GM19324 (cell line): ENCODE measurements at regions not wholly inside any gene's neighbourhood (a gene's known extent, or its start where the extent isn't known, plus 50 kb on each side); places are given as distances from the start of the nearest gene placed in this dataset.
A peak's percentile ranks its signal among the peaks of the same experiment; 100 is the strongest.

Experiments
- ATAC-seq: cut with Tn5 transposase; IDR thresholded peaks from one replicate; pipeline ENCODE4 v1.9.1; 2021; ENCODE audit warnings: mild to moderate bottlenecking, moderate library complexity; ENCODE audit not compliant: unreplicated experiment, low FRiP score

DNA sequence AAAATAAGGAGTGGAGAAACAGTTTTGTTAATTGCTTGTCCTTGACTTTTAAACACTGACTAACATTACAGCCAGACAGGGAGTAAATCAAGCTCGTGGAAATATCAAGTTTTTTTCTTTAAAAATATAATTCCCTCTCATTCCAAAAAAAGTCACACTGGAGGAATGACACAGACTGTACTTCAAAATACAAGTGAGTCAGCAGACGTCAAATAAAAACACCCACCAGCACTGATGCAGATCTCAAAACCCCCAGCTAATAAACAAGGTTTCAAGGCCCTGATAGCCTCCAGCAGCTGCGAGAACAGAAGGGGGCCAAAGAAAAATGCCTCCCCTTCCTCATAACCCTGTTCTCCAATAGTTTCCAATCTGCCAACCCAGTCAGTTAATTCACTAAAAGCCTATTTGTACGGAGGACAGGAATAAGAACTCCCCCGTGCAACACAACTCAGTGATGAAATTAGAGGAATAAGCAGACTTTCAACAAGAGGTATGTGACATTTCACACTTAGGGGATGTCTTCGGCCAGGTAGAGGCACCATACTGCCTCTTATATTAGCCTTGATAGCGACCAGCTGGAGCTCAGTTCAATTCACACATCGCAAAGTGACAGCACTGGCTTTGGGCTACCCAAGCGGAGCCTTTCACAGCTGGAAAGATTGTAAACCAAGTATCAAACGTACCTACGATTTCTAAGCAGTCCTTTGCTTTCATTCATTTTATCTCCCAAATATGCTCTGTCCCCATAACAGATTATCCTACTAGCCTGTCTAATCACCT, 561.0 kb upstream of the KLF12 start:
- no peak for ATAC-seq

DNA sequence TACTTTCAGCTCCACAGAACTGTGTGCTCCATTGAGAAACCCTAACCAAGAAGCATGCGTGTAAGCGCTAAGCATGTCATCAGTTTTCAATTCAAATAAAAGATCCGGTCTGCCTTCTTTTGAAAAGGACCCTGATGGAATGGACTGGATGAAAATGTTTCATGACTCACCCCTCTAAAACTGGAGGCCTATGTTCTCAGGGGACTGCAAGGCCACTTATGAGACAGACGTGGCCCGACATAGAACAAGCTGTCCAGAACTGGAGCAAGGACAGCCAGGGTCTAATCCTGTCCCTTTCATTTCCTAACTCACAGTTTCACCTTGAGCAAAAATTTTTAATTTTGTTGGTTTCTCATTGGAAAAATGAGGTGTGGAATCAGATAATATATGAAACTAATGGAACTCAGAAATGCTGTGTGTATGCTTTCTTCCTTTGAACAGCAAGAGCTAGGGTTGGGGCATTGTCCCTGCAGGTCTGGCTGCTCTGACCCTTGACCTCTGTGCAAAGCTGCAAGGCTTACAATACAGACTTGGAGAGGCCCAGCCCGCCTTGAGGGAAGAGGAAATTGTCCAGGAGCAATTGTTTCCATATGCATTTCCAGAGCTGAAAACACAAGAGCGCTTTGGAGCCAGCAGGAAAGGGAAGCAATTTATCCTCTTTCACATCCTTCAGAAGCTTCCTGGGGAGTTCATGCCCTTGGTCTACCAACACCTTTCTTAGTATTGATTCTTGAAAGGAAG, 553.4 kb upstream of the KLF12 start:
- ATAC-seq = no peak

DNA sequence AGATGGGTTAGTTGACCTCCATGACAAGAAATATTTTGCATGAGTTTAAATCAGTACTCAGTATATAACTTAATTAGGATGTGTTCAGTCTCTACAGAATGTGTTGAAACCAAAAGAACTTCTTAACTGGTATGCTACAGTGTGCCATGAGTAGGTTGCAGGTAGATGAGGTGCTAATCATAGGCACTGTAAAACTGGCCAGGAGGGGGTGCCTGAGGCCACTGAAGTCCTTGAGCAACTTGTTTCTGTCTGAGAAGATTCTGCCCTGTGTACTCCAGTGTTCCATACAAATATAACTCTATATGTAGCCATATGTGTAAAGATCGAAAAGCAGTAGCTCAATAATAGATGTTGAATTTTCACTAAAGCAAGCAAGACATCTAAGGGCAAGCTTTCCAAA, 549.2 kb upstream of the KLF12 start:
- ATAC-seq = no peak

DNA sequence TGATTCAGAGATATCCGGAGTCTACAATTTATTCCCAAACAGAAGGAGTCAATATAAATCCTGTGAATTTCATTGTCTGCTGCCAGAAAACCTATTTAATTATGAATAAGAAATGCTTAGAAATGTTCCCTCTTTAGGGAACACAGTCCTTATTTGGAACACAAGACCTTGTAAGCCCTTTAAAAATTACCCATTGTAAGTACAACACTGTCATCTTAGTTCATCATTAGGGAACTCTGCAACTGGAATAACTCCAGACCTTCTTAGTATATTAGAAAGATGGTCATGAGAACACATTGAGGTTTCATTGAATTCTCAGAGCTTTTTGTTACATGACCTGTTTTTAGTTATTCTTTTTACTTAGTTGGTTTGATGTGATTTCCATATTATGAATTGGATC, 548.5 kb upstream of the KLF12 start:
- ATAC-seq = no peak

DNA sequence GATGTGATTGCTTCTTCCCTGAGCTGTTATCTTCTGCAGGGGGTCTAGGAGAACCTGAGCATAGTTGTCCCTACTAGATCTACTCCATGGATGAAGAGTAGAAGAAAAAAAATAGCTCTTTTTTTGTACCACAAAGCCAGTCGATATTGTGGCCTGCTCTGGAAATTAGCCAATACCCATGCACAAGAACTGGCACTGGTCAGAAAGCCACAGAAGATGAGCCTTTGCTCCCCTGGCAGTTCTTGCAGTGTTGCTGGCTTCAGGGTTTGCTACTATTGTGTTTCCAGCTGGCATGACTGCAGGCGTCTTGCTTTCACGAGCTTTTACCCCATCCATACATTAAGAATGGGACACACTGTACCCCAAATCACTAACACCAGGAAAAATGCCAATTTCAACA, 547.7 kb upstream of the KLF12 start:
- ATAC-seq = no peak

DNA sequence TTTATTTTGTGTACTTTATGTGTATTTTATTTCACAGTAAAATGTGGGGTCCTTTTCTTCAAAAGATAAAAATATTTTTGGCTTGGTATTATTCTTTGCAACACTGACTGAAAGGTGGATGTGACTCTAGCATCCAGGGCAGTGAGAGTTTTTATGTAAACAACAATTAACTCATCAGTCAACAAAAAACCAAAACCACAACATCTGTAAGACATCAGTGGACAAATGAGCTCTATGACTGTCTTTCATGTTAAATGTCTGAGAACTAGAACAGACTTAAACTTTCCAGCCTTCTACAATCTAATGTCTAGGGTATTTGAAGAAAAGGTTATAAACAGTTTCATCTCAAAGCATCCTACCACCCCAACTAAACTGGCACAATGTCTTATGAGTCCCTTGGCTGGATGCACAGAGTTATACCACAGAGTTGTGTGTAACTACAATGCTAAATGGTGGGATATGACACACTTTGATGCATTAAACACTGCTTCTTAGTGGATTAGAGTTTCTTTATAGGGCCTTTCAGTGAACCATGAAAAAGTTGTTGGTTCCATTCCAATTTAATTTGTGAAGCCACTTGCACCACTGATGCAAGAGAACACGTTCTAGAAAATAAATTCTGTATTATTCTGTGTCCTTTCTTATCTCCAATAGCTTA, 544.2 kb upstream of the KLF12 start:
- peak; percentile 55 for ATAC-seq

DNA sequence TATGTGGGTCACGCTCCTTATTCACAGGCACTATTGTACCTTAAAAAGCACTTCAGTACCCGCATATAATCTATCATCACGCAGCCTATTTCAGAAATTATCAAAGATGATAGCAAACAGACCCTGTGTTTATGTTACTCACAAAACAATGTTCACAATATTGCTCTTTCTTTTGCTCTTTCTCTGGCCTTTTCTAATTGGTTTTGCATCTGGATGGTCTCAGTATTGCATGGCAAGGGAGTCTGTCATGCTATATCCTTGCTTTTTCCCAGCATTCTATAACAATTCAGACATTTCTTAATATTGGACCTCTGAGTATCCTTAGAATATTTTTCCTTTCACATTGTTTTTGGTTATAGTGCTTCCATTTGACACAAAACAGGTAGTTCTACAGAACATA, 541.8 kb upstream of the KLF12 start:
- ATAC-seq = no peak

DNA sequence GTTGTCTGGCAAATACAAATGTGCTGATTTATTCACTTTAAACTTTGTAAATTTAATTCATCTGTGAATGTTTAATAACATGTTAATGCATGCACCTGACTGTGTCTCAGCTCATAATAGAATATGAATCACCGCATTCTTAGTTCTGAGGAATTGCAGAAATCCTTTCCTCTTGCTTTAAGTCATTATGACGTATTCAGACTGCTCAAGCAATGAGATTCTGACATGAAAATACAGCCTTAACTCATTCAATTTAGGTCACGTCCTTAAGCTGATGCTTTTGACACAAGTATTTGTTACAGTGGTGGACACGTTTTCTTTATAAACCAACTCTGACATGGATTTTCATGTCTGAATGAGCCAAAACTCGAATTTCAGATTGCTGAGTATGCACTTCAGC, 541.0 kb upstream of the KLF12 start:
- no peak for ATAC-seq

DNA sequence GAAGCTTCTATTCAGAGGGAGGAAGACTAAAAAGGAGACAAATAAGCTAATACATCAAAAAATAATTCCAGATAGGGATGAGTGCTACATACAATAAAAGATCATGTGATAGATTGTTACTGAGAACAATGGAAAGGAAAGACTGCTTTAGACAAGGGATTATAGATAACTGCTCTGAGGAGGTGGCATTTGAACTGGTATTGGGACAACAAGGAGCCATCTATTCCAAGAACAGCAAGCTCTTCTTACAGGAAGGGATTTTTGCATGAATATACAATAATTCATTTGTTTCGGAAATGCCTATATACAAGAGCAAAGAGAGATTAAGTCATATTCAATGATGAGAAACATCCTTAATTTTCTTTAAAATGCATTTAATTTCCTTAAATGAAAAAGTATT, 540.5 kb upstream of the KLF12 start:
- no peak for ATAC-seq

DNA sequence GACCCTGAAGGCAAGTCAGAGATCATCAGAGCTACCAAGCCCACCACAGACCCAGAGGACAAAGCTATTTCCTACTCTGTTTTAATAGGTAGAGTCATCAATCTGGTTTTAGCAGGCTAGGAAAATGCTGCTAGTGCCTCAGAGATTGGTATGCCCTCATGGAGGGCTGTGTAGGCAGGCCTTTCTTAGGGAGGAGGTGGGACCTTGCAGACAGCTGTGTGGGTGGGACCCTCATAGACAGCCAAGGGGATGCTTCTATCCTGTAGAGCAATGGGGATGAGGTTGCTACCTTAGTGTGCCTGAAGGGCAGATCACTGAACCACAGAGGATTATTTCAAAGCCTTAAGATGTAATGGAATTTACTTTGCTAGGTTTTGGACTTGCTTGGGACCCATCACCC, 534.9 kb upstream of the KLF12 start:
- no peak for ATAC-seq

DNA sequence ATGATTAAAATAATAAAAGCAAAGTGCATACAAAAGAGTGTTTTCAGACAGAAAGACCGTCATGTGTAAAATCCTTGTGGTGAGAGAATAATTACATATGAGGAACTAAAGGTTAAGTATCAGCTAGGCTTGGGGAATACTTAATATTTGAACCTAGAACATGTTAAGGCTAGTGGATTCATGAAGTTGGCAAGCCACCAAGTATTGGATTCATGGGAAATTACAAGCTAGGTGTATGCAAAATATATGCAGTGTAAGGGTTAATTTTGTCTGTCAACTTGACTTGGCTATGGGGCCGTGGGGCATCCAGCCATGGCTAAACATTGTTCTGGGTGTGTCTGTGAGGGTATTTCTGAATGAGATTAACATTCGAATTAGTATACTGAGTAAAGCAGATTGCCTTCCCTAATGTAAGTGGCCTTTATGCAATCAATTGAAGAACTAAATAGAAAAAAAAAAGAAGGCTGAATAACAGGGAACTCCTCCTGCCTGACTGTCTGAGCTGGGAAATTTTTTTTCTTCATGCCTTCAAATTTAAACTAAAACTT, 533.5 kb upstream of the KLF12 start:
- no peak for ATAC-seq

DNA sequence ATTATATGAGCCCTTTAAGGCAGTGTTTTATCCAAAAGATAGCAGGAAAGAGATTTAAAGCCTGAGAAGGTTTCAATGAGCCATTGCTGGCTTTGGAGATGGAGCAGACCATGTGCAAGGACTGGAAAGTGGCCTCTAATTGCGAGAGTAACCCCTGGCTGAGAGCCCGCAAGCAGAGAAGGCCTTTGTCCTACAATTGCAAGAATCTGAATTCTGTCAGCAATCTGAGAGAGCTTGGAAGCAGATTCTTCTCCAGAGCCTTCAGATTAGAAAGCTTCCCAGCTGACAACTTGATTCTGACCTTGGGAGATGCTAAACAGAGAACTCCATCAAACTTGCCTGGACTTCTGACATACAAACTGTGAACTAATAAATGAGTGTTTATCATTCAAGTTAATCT, 528.7 kb upstream of the KLF12 start:
- no peak for ATAC-seq

DNA sequence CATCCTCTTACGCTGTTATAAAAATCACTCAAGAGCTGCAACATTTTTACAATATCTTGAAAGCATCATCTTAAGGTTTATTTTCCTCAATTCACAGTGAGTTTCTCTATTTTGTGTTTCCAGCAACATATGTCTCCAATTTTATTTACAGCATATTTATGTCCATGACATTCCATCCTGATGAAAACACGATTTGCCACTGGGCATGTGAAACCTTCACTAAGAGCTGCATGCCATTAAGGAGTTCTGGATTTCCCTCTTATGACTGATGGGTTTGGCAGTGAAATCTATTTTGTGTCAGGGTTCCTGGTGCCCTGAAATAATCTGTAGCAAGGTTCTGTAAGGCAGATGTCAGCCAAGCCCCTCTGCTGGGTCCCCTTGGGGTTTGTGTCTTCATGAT, 527.6 kb upstream of the KLF12 start:
- no peak for ATAC-seq

DNA sequence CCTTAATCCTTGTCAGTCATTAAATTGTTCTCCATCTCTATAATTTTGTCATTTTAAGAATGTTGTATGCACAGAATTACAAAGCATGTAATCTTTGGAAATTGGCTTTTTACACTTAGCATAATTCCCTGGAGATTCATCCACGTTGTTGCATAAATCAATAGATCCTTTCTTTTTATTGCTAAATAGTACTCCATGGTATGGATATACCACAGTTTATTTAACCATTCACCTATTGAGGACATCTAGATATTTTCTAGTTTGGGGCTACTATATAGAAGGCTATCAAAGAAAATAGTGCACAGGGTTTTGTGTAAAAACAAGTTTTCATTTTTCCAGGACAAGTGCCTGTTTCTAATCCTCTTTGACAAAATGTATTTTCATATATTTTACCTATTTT, 523.6 kb upstream of the KLF12 start:
- ATAC-seq = no peak

DNA sequence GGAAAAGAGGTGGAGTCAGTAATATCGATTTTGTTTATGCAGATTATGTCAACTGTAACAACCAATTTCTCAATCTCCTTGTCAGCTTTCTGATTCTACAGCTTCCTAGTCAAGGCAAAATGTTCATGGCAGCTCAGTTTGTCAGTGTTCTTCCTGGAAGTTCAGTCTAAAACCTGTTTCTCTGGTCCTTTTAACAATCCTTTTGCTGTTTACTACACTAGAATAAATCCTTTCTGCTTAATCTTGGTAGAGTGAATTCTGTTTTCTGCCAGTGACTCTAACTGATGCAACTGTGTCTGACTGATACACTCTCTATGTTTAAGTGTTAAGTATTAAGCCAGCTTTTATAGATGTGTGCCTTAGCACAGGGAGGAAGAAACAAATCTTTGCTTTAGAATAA, 516.9 kb upstream of the KLF12 start:
- no peak for ATAC-seq

DNA sequence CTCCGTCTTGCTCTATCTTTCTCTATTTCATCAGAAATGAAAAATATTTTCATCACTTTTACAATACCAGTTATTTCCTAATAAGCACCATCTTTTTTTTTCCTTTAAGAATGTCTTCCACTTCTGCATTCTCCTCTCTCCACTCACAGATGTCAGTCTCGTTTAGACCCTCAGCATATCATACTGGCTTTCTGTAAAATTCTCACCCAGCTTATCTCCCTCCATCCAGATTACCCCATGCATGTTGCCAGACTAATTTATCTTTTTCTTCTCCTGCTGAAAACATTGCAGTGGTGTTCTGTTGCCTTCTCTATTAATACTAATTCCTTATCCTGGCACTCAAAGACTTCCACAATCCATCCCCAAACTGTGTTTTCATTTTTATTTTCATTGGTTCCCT, 513.8 kb upstream of the KLF12 start:
- ATAC-seq = no peak

DNA sequence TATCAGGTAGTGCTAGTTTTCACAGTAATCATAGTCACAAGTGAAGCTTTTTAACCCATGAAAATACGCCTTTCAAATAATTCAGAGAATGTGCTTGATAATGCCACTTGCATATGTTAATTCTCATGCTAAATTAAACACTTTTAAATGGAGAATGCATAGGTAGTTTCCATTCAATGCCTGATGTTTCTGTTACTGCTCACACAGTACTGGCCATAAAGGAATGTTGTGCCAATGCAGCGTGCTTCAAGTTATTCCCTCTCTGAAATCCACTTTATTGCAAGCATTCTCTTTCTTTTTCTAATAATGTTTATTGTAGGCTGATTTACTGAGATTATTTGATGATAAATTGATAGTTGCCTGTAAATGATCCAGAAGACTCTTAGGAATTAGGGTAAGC, 513.0 kb upstream of the KLF12 start:
- no peak for ATAC-seq

DNA sequence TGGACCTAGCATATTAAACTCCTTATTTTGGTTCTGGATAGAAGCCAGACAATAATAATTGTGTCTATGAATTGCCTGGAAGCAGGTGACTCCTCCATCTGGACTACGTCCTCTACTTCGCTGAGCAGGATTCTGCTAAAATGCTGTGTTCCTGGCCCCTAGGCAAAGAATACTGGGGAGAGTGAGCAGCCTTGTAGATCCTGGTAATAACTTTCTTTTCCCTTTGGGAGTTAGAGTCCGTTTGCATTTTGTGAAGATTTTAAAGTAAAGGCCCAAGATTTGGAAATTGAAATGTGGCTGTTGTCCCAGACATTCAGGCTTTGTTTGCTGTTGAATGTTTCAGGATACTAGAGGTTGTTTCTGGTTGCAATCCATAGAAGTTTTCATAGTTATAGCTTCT, 511.9 kb upstream of the KLF12 start:
- ATAC-seq = no peak

DNA sequence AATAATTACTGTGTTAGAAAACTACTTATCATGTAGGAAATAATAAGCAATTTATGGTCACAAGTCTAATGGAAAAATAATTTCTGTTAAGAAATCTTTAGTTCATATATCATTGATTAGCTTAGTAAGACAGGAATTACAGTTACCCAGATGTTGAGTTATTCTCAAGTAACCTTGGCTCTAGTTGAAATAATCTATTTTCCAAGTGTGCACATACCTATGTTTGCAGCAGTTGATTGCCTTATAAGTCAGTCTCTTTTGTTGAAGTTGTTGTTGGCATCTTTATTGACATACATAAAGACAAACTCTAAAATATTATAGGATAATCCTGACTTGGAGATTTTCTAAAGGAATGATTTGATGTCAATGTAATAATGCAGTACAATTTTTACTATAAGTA, 511.4 kb upstream of the KLF12 start:
- no peak for ATAC-seq

DNA sequence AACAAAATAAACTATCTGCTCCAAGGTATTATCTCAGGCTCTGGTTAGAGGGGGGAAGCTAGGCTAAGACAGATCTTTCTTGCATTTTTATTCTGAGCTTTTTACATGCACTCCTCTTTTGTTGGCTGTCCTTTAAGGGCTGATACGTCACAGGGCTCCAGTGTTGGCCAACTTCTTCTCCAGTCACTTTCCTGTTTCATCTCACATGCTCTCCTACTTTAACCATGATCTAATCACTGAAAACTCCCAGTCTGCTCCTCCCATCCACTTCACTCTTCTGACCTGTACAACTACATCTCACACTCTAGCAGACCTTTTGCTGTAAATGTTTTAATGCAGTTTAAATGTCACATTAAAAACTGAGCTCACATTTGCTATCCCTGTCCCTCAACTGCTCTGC, 510.0 kb upstream of the KLF12 start:
- ATAC-seq = no peak

DNA sequence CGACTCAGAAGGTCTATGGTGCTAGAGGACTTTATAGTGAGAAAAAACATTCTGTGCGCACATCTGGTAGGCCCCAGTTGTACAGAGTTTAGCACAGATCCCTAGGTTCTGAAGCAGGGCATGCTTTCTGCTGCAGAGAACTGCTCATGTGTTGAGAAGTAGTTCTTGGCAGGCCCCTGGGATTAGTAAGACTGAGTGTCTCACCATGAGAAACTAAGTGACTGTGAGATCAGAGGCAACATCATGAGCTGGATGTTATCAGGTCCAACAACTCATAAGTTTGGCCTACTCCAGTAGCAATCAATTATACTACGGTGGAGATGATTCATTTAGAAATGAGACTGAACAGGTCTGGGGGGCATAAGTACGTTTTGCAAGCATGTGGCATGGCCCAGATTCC, 507.4 kb upstream of the KLF12 start:
- no peak for ATAC-seq

DNA sequence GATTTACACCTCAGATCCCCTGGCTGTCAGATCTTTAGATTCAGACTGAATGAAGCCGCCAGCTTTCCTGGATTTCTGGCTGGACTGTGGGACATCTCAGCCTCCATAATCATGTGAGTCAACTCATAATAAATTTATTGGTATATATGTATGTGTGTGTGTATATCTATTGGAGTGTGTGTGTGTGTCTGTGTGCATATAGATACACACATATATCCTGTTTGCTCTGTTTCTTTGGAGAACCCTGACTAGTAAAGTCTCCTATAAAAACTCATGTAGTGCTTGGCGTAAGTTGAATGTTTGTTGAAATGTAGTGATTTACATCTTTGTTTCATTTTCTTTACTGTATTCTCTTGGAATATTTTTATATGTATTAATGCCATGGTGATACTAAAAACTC, 499.5 kb upstream of the KLF12 start:
- no peak for ATAC-seq
